ENCODE measurements at regions not wholly inside any gene's neighbourhood (a gene's known extent, or its start where the extent isn't known, plus 50 kb on each side); places are given as distances from the start of the nearest gene placed in this dataset.
"Not testable (repeated sequence)": the region's sequence is repeated elsewhere in the genome, so short reads cannot be mapped to it uniquely, and the experiment has no call there.

DNA sequence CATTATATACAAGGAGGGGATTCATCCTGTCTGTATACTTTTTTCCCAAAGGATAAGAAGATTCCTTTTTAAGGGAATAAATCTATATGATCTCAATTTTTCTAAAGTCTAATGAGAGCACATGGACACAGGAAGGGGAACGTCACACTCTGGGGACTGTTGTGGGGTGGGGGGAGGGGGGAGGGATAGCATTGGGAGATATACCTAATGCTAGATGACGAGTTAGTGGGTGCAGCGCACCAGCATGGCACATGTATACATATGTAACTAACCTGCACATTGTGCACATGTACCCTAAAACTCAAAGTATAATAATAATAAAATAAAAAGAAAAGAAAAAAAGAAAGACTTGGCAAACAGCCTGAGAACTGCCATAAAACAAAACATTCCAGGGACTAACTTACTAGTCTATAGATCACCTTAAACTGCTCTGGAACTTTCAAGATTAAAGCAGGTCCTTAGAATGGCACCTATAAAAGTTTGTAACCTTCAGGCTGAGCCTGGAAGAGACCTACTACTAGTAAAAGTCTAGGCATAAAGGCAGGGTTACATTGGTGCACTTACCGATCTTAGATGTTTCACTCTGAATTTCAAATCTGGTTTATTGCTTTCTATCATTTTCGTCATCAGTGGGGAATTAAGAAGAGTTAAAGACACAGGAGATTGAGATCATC is 780.6 kb downstream of the SLITRK1 start:
- not testable (repeated sequence) for TF ChIP-seq EZH2phosphoT487 (IDR thresholded peaks at IDR 0.05; ENCODE audit: borderline replicate concordance, low read depth, low read length)
- TF ChIP-seq, protein P1, sequence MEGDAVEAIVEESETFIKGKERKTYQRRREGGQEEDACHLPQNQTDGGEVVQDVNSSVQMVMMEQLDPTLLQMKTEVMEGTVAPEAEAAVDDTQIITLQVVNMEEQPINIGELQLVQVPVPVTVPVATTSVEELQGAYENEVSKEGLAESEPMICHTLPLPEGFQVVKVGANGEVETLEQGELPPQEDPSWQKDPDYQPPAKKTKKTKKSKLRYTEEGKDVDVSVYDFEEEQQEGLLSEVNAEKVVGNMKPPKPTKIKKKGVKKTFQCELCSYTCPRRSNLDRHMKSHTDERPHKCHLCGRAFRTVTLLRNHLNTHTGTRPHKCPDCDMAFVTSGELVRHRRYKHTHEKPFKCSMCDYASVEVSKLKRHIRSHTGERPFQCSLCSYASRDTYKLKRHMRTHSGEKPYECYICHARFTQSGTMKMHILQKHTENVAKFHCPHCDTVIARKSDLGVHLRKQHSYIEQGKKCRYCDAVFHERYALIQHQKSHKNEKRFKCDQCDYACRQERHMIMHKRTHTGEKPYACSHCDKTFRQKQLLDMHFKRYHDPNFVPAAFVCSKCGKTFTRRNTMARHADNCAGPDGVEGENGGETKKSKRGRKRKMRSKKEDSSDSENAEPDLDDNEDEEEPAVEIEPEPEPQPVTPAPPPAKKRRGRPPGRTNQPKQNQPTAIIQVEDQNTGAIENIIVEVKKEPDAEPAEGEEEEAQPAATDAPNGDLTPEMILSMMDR (conservative IDR thresholded peaks at IDR 0.05; ENCODE audit: low read length): not testable (repeated sequence)
